ENCODE measurements at regions not wholly inside any gene's neighbourhood (a gene's known extent, or its start where the extent isn't known, plus 50 kb on each side); places are given as distances from the start of the nearest gene placed in this dataset.
A peak's percentile ranks its signal among the peaks of the same experiment; 100 is the strongest.

- Histone ChIP-seq H2AFZ (no peak overlapping the region), H3K27ac (no peak overlapping the region), H3K36me3 (replicated peaks; ENCODE audit: insufficient read depth, low read depth) (no peaks in the 10 kb centered on the region), H3K27me3 (no peaks in the 10 kb centered on the region), H3K4me2 (no peak overlapping the region), H3K4me3 (no peak overlapping the region), H3K4me1 (ENCODE audit: insufficient read depth) (no peaks in the 10 kb centered on the region), H3K9me2 (replicated peaks; ENCODE audit: insufficient read depth) (no peaks in the 10 kb centered on the region), H4K20me1 (ENCODE audit: insufficient read depth, poor library complexity, severe bottlenecking) (no peaks in the 10 kb centered on the region), H3K9me3 (ENCODE audit: low read depth) (no peaks in the 10 kb centered on the region), H3K79me2 (no peaks in the 10 kb centered on the region)
- WGBS (ENCODE audit: low lambda C conversion rate, missing lambda C conversion rate) = 80% methylated on average over 1 of the region's 1 CpG
- no peak for DNase-seq (ENCODE audit: low spot score)
- TF ChIP-seq EZH2 (IDR thresholded peaks at IDR 0.05; ENCODE audit: borderline replicate concordance) (no peak), CTCF (IDR thresholded peaks at IDR 0.05; ENCODE audit: poor library complexity) (no peak), EZH2phosphoT487 (IDR thresholded peaks at IDR 0.05; ENCODE audit: low read depth, severe bottlenecking, unreplicated experiment) (no peak)
Measured at GRCh38 chr4:73312967-73313366, 54.4 kb upstream of the ANKRD17 start.

GRCh38 chr4:73311428-73311827 is 52.8 kb upstream of the ANKRD17 start:
- Histone ChIP-seq H3K27ac (no peak overlapping the region), H3K27me3 (no peaks in the 10 kb centered on the region), H3K4me2 (no peak overlapping the region), H3K36me3 (replicated peaks; ENCODE audit: insufficient read depth, low read depth) (no peaks in the 10 kb centered on the region), H4K20me1 (ENCODE audit: insufficient read depth, poor library complexity, severe bottlenecking) (no peaks in the 10 kb centered on the region), H3K4me3 (no peak overlapping the region), H3K9me2 (replicated peaks; ENCODE audit: insufficient read depth) (no peaks in the 10 kb centered on the region), H3K9me3 (ENCODE audit: low read depth) (no peaks in the 10 kb centered on the region), H3K79me2 (no peaks in the 10 kb centered on the region), H2AFZ (no peak overlapping the region), H3K4me1 (ENCODE audit: insufficient read depth) (no peaks in the 10 kb centered on the region)
- no peak for TF ChIP-seq EZH2 (IDR thresholded peaks at IDR 0.05; ENCODE audit: borderline replicate concordance)
- TF ChIP-seq CTCF (IDR thresholded peaks at IDR 0.05; ENCODE audit: poor library complexity) = peak; percentile 64
- DNase-seq (ENCODE audit: low spot score) = peak; percentile 30

GRCh38 chr4:73309211-73309610 is 50.6 kb upstream of the ANKRD17 start:
- Histone ChIP-seq H3K27me3 (no peaks in the 10 kb centered on the region), H3K9me3 (ENCODE audit: low read depth) (no peaks in the 10 kb centered on the region), H3K4me2 (no peak overlapping the region), H3K27ac (no peak overlapping the region), H2AFZ (no peak overlapping the region), H4K20me1 (ENCODE audit: insufficient read depth, poor library complexity, severe bottlenecking) (no peaks in the 10 kb centered on the region), H3K36me3 (replicated peaks; ENCODE audit: insufficient read depth, low read depth) (no peaks in the 10 kb centered on the region), H3K4me1 (ENCODE audit: insufficient read depth) (no peaks in the 10 kb centered on the region), H3K9me2 (replicated peaks; ENCODE audit: insufficient read depth) (no peaks in the 10 kb centered on the region), H3K79me2 (no peaks in the 10 kb centered on the region), H3K4me3 (no peak overlapping the region)
- DNase-seq (ENCODE audit: low spot score) = no peak
- TF ChIP-seq EZH2phosphoT487 (IDR thresholded peaks at IDR 0.05; ENCODE audit: low read depth, severe bottlenecking, unreplicated experiment) = no peak
- no peak for TF ChIP-seq EZH2 (IDR thresholded peaks at IDR 0.05; ENCODE audit: borderline replicate concordance)
- no peak for TF ChIP-seq CTCF (IDR thresholded peaks at IDR 0.05; ENCODE audit: poor library complexity)
- WGBS (ENCODE audit: low lambda C conversion rate, missing lambda C conversion rate) = 88% methylated on average over 3 of the region's 3 CpGs
